Spinal cord (tissue), 9 donors: ENCODE measurements at regions not wholly inside any gene's neighbourhood (a gene's known extent, or its start where the extent isn't known, plus 50 kb on each side); places are given as distances from the start of the nearest gene placed in this dataset.
A peak's percentile ranks its signal among the peaks of the same experiment; 100 is the strongest.

Source experiments
- DNase-seq, 6 donors: peaks; one replicate each; pipeline versions ENCODE4 v3.0.0 to v3.0.0-alpha.2; 2013 to 2015; ENCODE audit warnings: low spot score in 6 of 6, low read depth in 4 of 6
- H3K27ac ChIP-seq: one replicate; pipeline ENCODE4 v1.5.1; 2013; ENCODE audit warnings: low read depth, low read length, control low read depth
- H3K27me3 ChIP-seq: one replicate; pipeline ENCODE4 v1.6.1; 2013; ENCODE audit warnings: low read length; ENCODE audit not compliant: control insufficient read depth, insufficient read depth
- H3K36me3 ChIP-seq: one replicate; pipeline ENCODE4 v1.6.1; 2013; ENCODE audit warnings: low read length; ENCODE audit not compliant: control insufficient read depth, insufficient read depth
- H3K4me1 ChIP-seq: one replicate; pipeline ENCODE4 v1.6.1; 2013; ENCODE audit warnings: low read length; ENCODE audit not compliant: control insufficient read depth, insufficient read depth
- H3K4me3 ChIP-seq: one replicate; pipeline ENCODE4 v1.5.1; 2013; ENCODE audit warnings: low read depth, low read length, control low read depth
- H3K9me3 ChIP-seq: one replicate; pipeline ENCODE4 v1.6.1; 2013; ENCODE audit warnings: low read length; ENCODE audit not compliant: control insufficient read depth, insufficient read depth
- WGBS: methylation state at CpG from one replicate; pipeline ENCODE4 v1.1.5; 2013; ENCODE audit warnings: missing lambda C conversion rate; ENCODE audit not compliant: insufficient coverage; 5-methylcytosine and 5-hydroxymethylcytosine counted together
- donor health status: healthy.

DNA sequence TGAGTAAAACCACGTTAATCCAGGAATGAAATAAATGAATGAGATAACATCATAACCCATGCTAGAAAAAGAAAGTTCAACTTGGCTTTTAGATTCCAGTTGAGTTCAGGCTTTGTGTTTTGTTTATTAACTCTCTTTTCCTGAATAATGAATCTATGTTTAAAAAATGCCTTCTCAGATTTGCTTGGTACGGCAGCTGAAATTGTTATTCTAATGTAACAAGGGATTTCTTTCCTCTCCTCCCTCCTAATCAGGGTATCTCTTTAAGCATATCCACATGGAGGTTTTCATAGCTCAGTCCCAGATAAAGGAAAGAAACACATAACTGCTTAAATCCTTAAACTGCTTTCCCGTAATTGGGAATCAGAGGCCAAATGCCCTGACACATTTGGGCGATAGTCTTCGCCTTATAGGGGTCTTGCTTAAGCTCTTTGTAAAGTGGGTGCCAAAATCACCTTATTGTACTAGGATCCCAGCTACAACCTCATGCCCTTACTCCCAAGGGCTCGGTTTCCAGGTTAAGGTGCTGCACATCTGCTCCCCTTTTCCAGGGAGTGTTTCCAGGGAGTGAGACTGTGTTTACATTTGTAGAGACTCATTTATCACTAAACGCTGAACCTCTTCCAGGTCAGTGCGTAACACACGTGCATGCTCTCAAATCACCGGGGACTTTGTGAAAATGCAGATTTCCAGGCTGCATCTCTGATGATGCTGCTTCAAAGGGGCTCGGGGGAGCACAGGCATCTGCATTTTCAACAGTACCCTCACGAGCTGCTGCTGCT lies 142.8 kb upstream of the FOXF1 start:
- Histone ChIP-seq H3K27ac (no peak overlapping the region), H3K4me3 (no peak overlapping the region), H3K9me3 (no peaks in the 10 kb centered on the region), H3K4me1 (peaks cover 15% of the 10 kb centered on the region), H3K36me3 (no peaks in the 10 kb centered on the region), H3K27me3 (peaks cover 17% of the 10 kb centered on the region)
- WGBS: 71% methylated on average over 8 of the region's 12 CpGs
- DNase-seq: no peak

DNA sequence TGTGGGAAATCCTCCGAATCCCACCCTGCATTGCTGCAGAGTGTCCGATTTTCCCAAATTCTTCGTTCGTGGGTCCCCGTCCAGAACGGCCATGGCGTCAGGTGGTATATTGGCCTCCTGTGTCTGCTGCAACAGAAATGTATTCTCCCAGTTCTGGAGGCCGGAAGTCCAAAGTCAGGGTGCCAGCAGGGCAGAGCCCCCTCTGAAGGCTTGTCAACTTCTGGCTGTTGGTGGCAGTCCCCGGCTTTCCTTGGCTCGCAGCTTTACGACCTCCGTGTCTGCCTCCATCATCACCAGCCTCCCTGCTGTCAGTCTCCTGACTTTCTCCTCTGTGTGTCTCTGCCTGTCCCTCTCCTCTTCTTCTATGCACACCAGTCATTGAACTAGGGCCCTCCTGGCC lies 142.1 kb upstream of the FOXF1 start:
- peaks cover 17% of the 10 kb centered on the region for H3K27me3 ChIP-seq
- 73% methylated on average over 12 of the region's 12 CpGs for WGBS

DNA sequence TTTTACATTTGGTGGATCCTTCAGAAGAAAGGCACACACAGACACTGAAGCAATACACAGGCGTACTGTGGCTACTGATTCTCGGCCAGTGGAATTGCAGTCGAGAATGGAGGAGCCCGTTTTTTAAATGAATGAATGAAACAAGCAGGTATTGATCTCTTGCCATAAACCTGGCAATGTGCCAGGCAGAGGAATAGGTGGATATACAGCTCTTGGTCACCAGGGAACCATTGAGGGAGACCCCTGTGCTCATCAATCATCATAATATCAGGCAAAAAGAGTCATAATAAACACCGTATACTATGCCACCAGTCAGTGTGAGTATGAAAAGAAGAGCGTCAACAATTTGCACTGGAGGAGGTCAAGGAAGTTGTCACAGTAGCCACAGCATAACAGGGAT lies 140.3 kb upstream of the FOXF1 start:
- Histone ChIP-seq H3K9me3 (no peaks in the 10 kb centered on the region), H3K27me3 (peaks cover 14% of the 10 kb centered on the region), H3K27ac (no peak overlapping the region), H3K4me3 (no peak overlapping the region), H3K4me1 (peaks cover 8% of the 10 kb centered on the region), H3K36me3 (no peaks in the 10 kb centered on the region)
- peak in 1 of 6 donors; percentile 32 for DNase-seq
- 67% methylated on average over 4 of the region's 6 CpGs for WGBS

More for the DNA sequence above, 142.1 kb upstream of the FOXF1 start:
- H3K36me3 ChIP-seq: no peaks in the 10 kb centered on the region
- peaks cover 15% of the 10 kb centered on the region for H3K4me1 ChIP-seq
- no peak overlapping the region for H3K4me3 ChIP-seq
- H3K27ac ChIP-seq: no peak overlapping the region
- no peaks in the 10 kb centered on the region for H3K9me3 ChIP-seq
- no peak for DNase-seq

DNA sequence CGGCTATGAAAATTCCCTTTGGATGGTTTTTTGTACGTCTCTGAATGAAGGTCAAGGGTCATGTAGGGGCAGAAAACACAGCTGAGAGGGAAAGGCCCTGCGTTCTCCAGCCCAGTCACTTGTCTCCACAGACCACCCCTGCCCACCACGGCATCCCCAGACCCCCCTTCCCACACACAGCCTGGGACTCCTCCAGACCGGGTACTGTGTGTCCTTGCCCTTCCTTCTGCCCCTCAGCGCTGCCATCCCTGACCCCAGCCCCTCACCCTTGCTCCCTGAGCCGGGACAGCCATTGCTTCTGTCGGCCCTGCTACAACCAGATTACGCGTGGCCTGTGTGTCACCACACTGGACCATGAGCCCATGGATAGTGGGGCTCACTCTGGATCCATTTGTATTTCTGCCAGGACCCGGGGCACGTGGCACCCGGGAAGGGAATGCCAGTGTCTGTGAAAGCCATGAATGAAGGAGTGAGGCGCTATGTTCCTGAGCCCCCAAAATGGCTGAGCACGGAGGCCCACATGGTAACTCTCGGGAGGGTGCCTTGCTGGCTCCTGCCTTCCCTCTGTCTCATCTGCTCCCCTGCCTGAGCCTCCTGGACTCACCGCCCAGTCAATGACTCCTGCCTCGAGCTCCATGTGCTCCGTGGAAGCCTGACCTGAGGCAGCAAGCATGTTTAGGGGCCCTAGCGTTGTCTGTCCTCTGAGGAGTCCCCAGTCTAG lies 139.1 kb upstream of the FOXF1 start:
- no peak for DNase-seq
- Histone ChIP-seq H3K27me3 (peaks cover 12% of the 10 kb centered on the region), H3K36me3 (no peaks in the 10 kb centered on the region), H3K4me1 (peaks cover 8% of the 10 kb centered on the region), H3K4me3 (no peak overlapping the region), H3K9me3 (no peaks in the 10 kb centered on the region), H3K27ac (no peak overlapping the region)
- 68% methylated on average over 18 of the region's 20 CpGs for WGBS

DNA sequence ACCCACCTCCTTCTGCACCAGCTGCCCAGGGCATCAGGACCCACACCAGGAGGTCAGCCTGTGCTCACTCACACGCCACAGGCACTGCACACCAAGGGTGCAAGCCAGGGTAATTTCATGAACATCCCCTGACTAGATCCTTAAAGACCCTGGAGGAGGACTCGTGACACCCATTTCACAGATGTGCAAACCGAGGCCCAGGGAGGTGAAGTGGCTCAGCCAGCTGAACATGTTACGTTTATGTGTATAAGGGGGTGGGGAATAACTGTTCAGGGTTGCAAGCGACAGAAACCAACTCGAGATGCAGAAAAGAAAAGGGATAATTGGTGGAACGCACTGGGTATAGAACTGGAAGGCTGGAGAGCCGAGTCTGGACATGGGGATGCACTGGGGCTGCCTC lies 138.1 kb upstream of the FOXF1 start:
- H3K36me3 ChIP-seq: no peaks in the 10 kb centered on the region
- no peak for DNase-seq
- peaks cover 8% of the 10 kb centered on the region for H3K4me1 ChIP-seq
- no peak overlapping the region for H3K27ac ChIP-seq
- no peak overlapping the region for H3K4me3 ChIP-seq
- H3K9me3 ChIP-seq: no peaks in the 10 kb centered on the region
- 88% methylated on average over 6 of the region's 8 CpGs for WGBS
- H3K27me3 ChIP-seq: peaks cover 12% of the 10 kb centered on the region

DNA sequence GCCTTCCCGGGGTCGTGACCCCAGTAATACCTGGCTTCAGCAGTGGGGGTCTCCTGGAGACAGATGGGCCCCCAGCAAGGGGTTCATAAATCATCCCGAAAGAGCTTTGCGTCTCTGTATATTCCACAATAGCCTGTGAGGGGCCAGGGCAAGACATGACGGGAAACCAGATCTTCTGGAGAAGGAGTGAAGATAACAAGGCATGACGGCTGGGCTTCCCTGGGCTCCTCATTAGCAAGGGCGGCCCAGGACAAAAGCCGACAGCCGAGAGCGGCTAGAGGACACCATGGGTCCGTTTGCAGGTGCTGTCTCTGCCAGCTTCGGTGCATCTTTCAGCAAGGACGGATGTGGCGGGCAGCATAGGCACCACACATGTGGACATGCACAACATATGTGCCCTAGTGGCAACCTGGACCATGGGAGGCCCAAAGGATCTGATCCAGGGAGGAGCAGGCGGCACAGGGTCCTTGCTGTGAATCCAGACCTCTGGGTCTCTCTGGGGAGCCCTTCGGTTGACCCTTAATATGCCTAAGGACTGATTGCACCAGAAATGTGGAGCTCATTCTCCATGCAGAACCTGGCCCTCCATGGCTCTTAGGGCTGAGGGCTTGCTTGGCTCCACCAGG lies 136.9 kb upstream of the FOXF1 start:
- Histone ChIP-seq H3K4me1 (peaks cover 8% of the 10 kb centered on the region), H3K27me3 (peaks cover 5% of the 10 kb centered on the region)
- DNase-seq: no peak

DNA sequence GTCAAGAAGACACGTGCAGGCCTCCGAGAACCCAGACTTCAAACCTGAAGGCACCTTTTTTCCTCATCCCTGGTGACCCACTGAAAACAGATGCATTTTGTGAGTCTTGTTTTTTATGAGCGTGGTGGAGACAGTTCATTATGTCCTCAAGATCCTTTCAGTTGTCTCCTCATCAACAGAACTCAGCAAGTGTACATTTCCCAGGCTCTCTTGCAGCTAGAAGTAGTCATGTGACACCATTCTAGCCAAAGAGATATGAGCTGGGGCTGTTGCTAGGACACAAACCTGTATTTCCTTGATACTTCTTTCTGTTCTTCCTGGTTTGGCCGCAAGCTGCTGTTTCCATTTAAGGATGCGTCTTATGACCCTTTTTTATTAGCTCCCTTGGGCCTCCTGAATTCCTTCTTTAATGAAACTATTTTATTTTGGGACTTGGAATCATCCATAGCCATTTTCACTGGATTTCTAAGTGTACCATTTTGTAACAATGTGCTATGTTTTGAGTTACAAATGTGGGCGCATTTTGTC lies 135.7 kb upstream of the FOXF1 start:
- peaks cover 8% of the 10 kb centered on the region for H3K4me1 ChIP-seq
- no peaks in the 10 kb centered on the region for H3K9me3 ChIP-seq
- no peak for DNase-seq
- H3K27ac ChIP-seq: no peak overlapping the region
- no peaks in the 10 kb centered on the region for H3K36me3 ChIP-seq
- H3K27me3 ChIP-seq: peaks cover 5% of the 10 kb centered on the region
- H3K4me3 ChIP-seq: no peak overlapping the region
- 76% methylated on average over 3 of the region's 6 CpGs for WGBS

More for the DNA sequence above, 136.9 kb upstream of the FOXF1 start:
- Histone ChIP-seq H3K27ac (no peak overlapping the region), H3K4me3 (no peak overlapping the region), H3K36me3 (no peaks in the 10 kb centered on the region), H3K9me3 (no peaks in the 10 kb centered on the region)
- WGBS: 77% methylated on average over 16 of the region's 16 CpGs

DNA sequence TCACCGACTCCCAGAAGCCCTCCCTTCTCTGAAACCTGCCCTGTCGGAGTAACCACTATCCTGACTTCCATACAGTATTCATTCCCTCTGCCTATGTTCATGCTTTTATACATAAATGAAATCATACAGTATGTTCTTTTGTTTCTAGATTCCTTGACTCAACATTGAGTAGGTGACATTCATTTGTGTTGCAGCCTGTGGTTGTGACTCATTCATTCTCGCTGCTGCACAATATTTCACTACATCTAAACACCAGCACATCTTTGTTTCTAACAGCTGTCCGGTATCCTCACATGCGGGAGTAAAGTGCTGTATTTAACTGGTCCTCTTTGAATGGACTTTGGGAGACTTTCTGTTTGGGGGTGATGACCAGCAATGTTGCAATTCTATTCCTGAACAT lies 135.0 kb upstream of the FOXF1 start:
- Histone ChIP-seq H3K9me3 (no peaks in the 10 kb centered on the region), H3K27me3 (peaks cover 2% of the 10 kb centered on the region)

DNA sequence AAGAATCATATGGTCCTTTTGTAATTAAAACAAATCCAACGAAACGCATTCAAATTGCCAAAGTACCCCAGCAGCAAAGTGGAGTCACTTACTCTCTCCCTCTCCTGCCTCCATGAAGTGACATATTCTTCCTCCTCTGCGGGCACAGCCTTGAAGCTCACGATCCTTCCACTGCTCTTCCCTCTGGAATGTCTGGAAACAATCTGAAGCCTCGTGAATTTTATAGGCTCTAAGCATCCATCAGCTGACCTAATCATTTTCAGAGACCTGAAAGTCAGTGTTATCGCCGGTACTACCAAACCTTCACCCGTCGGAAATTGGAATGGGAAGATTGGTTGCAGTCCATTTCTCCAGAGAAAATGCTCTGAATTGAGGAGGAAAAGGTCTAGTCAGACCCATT lies 134.5 kb upstream of the FOXF1 start:
- Histone ChIP-seq H3K9me3 (no peaks in the 10 kb centered on the region), H3K36me3 (no peaks in the 10 kb centered on the region), H3K4me3 (no peak overlapping the region), H3K4me1 (peaks cover 4% of the 10 kb centered on the region), H3K27me3 (peaks cover 2% of the 10 kb centered on the region), H3K27ac (no peak overlapping the region)
- DNase-seq: peak in 1 of 6 donors; percentile 57
- 52% methylated on average over 4 of the region's 9 CpGs for WGBS

More for the DNA sequence above, 135.0 kb upstream of the FOXF1 start:
- H3K36me3 ChIP-seq: no peaks in the 10 kb centered on the region
- no CpG with 5 or more reads among the region's 5 CpGs for WGBS
- H3K4me1 ChIP-seq: peaks cover 8% of the 10 kb centered on the region
- DNase-seq: no peak
- no peak overlapping the region for H3K4me3 ChIP-seq
- no peak overlapping the region for H3K27ac ChIP-seq
